ENCODE measurements at regions not wholly inside any gene's neighbourhood (a gene's known extent, or its start where the extent isn't known, plus 50 kb on each side); places are given as distances from the start of the nearest gene placed in this dataset.

DNA sequence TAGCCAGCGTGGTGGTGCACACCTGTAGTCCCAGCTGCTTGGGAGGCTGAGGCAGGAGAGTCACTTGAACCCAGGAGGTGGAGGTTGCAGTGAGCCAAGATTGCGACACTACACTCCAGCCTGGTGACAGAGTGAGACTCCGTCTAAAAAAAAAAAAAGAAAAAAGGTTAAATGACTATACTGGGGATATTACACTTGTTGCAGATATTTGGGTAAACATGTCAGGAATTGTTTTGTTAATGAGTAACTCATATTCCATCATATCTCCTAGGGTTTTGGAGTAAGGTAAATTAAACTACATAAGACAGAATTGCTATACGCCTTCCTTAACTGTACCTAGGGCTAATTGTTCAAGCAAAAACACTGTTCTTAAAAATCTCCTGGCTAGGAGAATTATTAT, 291.4 kb upstream of the IGFBP7 start:
- no peak for TF ChIP-seq POLR2AphosphoS5 (IDR thresholded peaks at IDR 0.05)
- TF ChIP-seq, protein P1, sequence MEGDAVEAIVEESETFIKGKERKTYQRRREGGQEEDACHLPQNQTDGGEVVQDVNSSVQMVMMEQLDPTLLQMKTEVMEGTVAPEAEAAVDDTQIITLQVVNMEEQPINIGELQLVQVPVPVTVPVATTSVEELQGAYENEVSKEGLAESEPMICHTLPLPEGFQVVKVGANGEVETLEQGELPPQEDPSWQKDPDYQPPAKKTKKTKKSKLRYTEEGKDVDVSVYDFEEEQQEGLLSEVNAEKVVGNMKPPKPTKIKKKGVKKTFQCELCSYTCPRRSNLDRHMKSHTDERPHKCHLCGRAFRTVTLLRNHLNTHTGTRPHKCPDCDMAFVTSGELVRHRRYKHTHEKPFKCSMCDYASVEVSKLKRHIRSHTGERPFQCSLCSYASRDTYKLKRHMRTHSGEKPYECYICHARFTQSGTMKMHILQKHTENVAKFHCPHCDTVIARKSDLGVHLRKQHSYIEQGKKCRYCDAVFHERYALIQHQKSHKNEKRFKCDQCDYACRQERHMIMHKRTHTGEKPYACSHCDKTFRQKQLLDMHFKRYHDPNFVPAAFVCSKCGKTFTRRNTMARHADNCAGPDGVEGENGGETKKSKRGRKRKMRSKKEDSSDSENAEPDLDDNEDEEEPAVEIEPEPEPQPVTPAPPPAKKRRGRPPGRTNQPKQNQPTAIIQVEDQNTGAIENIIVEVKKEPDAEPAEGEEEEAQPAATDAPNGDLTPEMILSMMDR (IDR thresholded peaks at IDR 0.05 in 8 of 11, conservative IDR thresholded peaks at IDR 0.05 in 3 of 11): no peak
- TF ChIP-seq POLR2A (IDR thresholded peaks at IDR 0.05): no peak

Data from spleen (tissue), 7 donors.